WTC11 (cell line): ENCODE measurements at regions not wholly inside any gene's neighbourhood (a gene's known extent, or its start where the extent isn't known, plus 50 kb on each side); places are given as distances from the start of the nearest gene placed in this dataset.

ENCODE experiments used
- ATAC-seq: fragments of 200-7000 bp; cut with Tn5 transposase; 2 replicates; pipeline ENCODE4 v1.10.0; 2021; ENCODE audit warnings: mild to moderate bottlenecking, moderate library complexity
- CTCF ChIA-PET: fragments of 300-600 bp; sonication (Branson Sonifier 250); formaldehyde crosslinking; loops from one replicate; lab custom pipeline; 2021; ENCODE audit warnings: antibody characterized with exemption; lab: Charles Lee
- POLR2A ChIA-PET: fragments of 350-600 bp; sonication (Branson Sonifier 250); formaldehyde crosslinking; loops from one replicate; lab custom pipeline; 2021; ENCODE audit warnings: antibody characterized with exemption; lab: Charles Lee
- DNase-seq: peaks from one replicate; pipeline ENCODE4 v3.0.0; 2021; ENCODE audit warnings: low spot score
- H3K27ac Mint-ChIP-seq: 2 replicates; pipeline ENCODE4 v1.8.0; 2021; ENCODE audit warnings: mixed read lengths
- H3K27me3 Mint-ChIP-seq: 2 replicates; pipeline ENCODE4 v1.8.0; 2021; ENCODE audit warnings: low read depth, mild to moderate bottlenecking, moderate library complexity, mixed read lengths
- H3K36me3 Mint-ChIP-seq: 2 replicates; pipeline ENCODE4 v1.8.0; 2021; ENCODE audit warnings: mixed read lengths
- H3K4me1 Mint-ChIP-seq: 2 replicates; pipeline ENCODE4 v1.8.0; 2022; ENCODE audit warnings: mixed read lengths
- H3K4me3 Mint-ChIP-seq: 2 replicates; pipeline ENCODE4 v1.8.0; 2021; ENCODE audit warnings: mild to moderate bottlenecking, moderate library complexity, mixed read lengths
- H3K9me3 Mint-ChIP-seq: 2 replicates; pipeline ENCODE4 v1.8.0; 2021; ENCODE audit warnings: mixed read lengths
- AFF4 ChIP-seq: sonication (generic); formaldehyde crosslinking; IDR thresholded peaks from 2 replicates; pipeline ENCODE4 v1.8.1; 2023; ENCODE audit warnings: mild to moderate bottlenecking, missing genetic modification reagents, borderline replicate concordance
- CBFB ChIP-seq: sonication (generic); formaldehyde crosslinking; IDR thresholded peaks from 2 replicates; pipeline ENCODE4 v1.8.1; 2022; ENCODE audit warnings: mild to moderate bottlenecking, low read depth, missing genetic modification reagents
- E2F5 ChIP-seq: sonication (generic); formaldehyde crosslinking; IDR thresholded peaks from 2 replicates; pipeline ENCODE4 v1.8.1; 2022; ENCODE audit warnings: mild to moderate bottlenecking, moderate library complexity, missing genetic modification reagents
- ERG ChIP-seq: fragments of 250-450 bp; sonication (Bioruptor Pico); IDR thresholded peaks from 2 replicates; pipeline ENCODE4 v1.8.0; 2021; ENCODE audit warnings: mild to moderate bottlenecking
- GRHL2 ChIP-seq: fragments of 250-450 bp; sonication (Bioruptor Pico); IDR thresholded peaks from 2 replicates; pipeline ENCODE4 v1.8.0; 2022; ENCODE audit warnings: mild to moderate bottlenecking, moderate library complexity; ENCODE audit not compliant: insufficient replicate concordance, severe bottlenecking
- KAT7 ChIP-seq: sonication (generic); formaldehyde crosslinking; IDR thresholded peaks from 2 replicates; pipeline ENCODE4 v1.8.1; 2023; ENCODE audit warnings: missing genetic modification reagents, mild to moderate bottlenecking, borderline replicate concordance
- MYBL2 ChIP-seq: sonication (generic); formaldehyde crosslinking; IDR thresholded peaks from 2 replicates; pipeline ENCODE4 v1.8.1; 2023; ENCODE audit warnings: mild to moderate bottlenecking, moderate library complexity, missing genetic modification reagents
- SMAD3 ChIP-seq: sonication (generic); formaldehyde crosslinking; IDR thresholded peaks from 2 replicates; pipeline ENCODE4 v1.8.0; 2022; ENCODE audit warnings: missing genetic modification reagents, mild to moderate bottlenecking, borderline replicate concordance
- SP1 ChIP-seq: sonication (generic); formaldehyde crosslinking; conservative IDR thresholded peaks from 2 replicates; pipeline ENCODE4 v1.8.1; 2022; ENCODE audit warnings: missing genetic modification reagents
- TEAD1 ChIP-seq: sonication (generic); formaldehyde crosslinking; IDR thresholded peaks from 2 replicates; pipeline ENCODE4 v1.8.0; 2022; ENCODE audit warnings: mild to moderate bottlenecking, missing genetic modification reagents
- ZBTB21 ChIP-seq: sonication (generic); formaldehyde crosslinking; IDR thresholded peaks from 2 replicates; pipeline ENCODE4 v1.8.1; 2023; ENCODE audit warnings: mild to moderate bottlenecking, missing genetic modification reagents, borderline replicate concordance
- ZNF138 ChIP-seq: sonication (generic); formaldehyde crosslinking; conservative IDR thresholded peaks from 2 replicates; pipeline ENCODE4 v1.8.1; 2022; ENCODE audit warnings: mild to moderate bottlenecking, moderate library complexity, missing genetic modification reagents
- ZNF219 ChIP-seq: sonication (generic); formaldehyde crosslinking; IDR thresholded peaks from 2 replicates; pipeline ENCODE4 v1.8.0; 2023; ENCODE audit warnings: missing genetic modification reagents, mild to moderate bottlenecking, borderline replicate concordance
- ZNF263 ChIP-seq: sonication (generic); formaldehyde crosslinking; IDR thresholded peaks from 2 replicates; pipeline ENCODE4 v1.8.1; 2022; ENCODE audit warnings: low read depth, mild to moderate bottlenecking, moderate library complexity, missing genetic modification reagents
- ZNF396 ChIP-seq: fragments of 250-450 bp; sonication (Bioruptor Pico); IDR thresholded peaks from 2 replicates; pipeline ENCODE4 v1.8.0; 2021; ENCODE audit warnings: mild to moderate bottlenecking, moderate library complexity, borderline replicate concordance
- TF ChIP-seq, protein P1 (sequence below): sonication (generic); formaldehyde crosslinking; IDR thresholded peaks from 2 replicates; pipeline ENCODE4 v1.8.1; 2022; ENCODE audit warnings: low read depth, mild to moderate bottlenecking, moderate library complexity, missing genetic modification reagents, borderline replicate concordance
- TF ChIP-seq, protein P2 (sequence below): fragments of 250-450 bp; sonication (Bioruptor Pico); conservative IDR thresholded peaks from 2 replicates; pipeline ENCODE4 v1.9.0; 2021; ENCODE audit warnings: mild to moderate bottlenecking
- TF ChIP-seq, protein P3 (sequence below): fragments of 250-450 bp; sonication (Bioruptor Pico); IDR thresholded peaks from 2 replicates; pipeline ENCODE4 v1.9.0; 2021; ENCODE audit warnings: mild to moderate bottlenecking

GRCh38 chrX:150258463-150259430 is 104.4 kb upstream of the MAMLD1 start:
- TF ChIP-seq SMAD3 (CRISPR knock-in tag) (no peak), E2F5 (CRISPR knock-in tag) (no peak), GRHL2 (CRISPR knock-in tag) (no peak), ZNF219 (no peak), CBFB (CRISPR knock-in tag) (no peak)
- TF ChIP-seq, protein P1, sequence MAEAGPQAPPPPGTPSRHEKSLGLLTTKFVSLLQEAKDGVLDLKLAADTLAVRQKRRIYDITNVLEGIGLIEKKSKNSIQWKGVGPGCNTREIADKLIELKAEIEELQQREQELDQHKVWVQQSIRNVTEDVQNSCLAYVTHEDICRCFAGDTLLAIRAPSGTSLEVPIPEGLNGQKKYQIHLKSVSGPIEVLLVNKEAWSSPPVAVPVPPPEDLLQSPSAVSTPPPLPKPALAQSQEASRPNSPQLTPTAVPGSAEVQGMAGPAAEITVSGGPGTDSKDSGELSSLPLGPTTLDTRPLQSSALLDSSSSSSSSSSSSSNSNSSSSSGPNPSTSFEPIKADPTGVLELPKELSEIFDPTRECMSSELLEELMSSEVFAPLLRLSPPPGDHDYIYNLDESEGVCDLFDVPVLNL (CRISPR knock-in tag), result no peak
- Mint-ChIP-seq H3K36me3 (no peaks in the 10 kb centered on the region), H3K4me3 (no peak overlapping the region), H3K27ac (no peak overlapping the region), H3K9me3 (no peaks in the 10 kb centered on the region), H3K27me3 (no peaks in the 10 kb centered on the region), H3K4me1 (0 out of 2 replicates have a peak, but pooled peaks cover 4% of the 10 kb centered on the region)
- DNase-seq, result no peak
- no peak for ATAC-seq
- POLR2A ChIA-PET, result no interaction called here
- CTCF ChIA-PET, result no interaction called here

DNA sequence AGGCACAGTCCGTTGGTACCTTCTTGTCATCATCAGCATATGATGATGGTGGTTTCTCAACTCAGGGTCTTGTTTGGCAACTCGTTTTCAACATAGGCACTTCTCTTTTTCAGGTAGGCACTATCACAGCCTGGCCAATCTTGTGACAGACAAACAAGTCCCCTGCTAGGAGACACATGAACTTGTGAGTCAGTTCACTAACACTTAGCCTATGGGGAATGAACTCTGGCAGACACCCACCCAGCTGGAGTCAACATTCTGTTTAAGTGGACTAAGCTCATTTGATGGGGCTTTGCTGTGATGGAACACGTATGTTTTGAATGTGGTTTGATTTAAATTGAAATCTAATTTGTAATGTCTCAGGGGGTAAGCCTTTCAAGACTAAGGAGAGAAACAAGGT is 100.7 kb upstream of the MAMLD1 start:
- 0 out of 2 replicates have a peak, but pooled peaks cover under 1% of the 10 kb centered on the region for H3K4me1 Mint-ChIP-seq
- H3K9me3 Mint-ChIP-seq, result no peaks in the 10 kb centered on the region
- DNase-seq (no peak), ATAC-seq (no peak)
- ChIA-PET CTCF (no interaction called here), POLR2A (no interaction called here)
- H3K36me3 Mint-ChIP-seq, result no peaks in the 10 kb centered on the region
- no peak overlapping the region for H3K4me3 Mint-ChIP-seq
- H3K27ac Mint-ChIP-seq, result no peak overlapping the region
- no peaks in the 10 kb centered on the region; the same call in 1 of the 2 replicates for H3K27me3 Mint-ChIP-seq
- TF ChIP-seq, protein P2, sequence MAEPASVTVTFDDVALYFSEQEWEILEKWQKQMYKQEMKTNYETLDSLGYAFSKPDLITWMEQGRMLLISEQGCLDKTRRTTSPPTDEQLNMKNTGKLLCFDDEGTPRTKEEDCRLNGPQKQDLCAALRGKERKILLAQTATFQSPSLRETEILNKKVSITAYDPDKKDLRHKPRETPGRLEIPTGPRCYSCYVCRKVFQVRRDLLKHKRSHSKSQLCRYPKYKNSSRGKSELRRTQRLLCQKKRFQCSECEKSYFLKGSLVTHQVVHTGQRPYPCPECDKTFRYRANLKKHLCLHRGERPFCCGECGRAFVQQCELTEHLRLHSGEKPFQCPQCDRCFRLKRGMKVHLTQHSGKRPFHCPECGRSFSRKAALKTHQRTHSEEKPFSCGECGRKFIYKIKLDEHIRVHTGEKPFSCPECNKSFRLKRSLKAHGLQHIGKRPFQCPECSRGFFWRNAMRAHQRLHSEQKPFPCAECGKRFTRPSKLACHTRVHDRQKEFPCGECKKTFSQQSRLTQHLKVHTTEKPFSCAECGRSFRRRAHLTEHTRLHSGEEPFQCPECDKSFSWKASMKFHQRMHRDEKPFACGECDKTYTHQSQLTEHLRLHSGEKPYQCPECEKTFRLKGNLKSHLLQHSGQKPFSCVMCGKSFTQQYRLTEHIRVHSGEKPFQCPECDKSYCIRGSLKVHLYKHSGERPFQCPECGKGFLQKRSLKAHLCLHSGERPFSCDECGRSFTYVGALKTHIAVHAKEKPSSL (CRISPR knock-in tag), result no peak
- TF ChIP-seq ZNF138 (CRISPR knock-in tag), result no peak
- no peak for TF ChIP-seq ZNF396 (CRISPR knock-in tag)
- TF ChIP-seq ERG (CRISPR knock-in tag), result no peak
- no peak for TF ChIP-seq AFF4 (CRISPR knock-in tag)
- TF ChIP-seq, protein P3, sequence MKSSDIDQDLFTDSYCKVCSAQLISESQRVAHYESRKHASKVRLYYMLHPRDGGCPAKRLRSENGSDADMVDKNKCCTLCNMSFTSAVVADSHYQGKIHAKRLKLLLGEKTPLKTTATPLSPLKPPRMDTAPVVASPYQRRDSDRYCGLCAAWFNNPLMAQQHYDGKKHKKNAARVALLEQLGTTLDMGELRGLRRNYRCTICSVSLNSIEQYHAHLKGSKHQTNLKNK (CRISPR knock-in tag), result no peak
- TF ChIP-seq TEAD1 (CRISPR knock-in tag), result no peak
- TF ChIP-seq MYBL2 (CRISPR knock-in tag), result no peak
- TF ChIP-seq, protein P1 (CRISPR knock-in tag), result no peak
- no peak for TF ChIP-seq E2F5 (CRISPR knock-in tag)
- no peak for TF ChIP-seq KAT7 (CRISPR knock-in tag)
- TF ChIP-seq ZNF263 (CRISPR knock-in tag), result no peak
- no peak for TF ChIP-seq SP1 (CRISPR knock-in tag)
- TF ChIP-seq ZBTB21, result no peak
